ENCODE measurements at regions not wholly inside any gene's neighbourhood (a gene's known extent, or its start where the extent isn't known, plus 50 kb on each side); places are given as distances from the start of the nearest gene placed in this dataset.

DNA sequence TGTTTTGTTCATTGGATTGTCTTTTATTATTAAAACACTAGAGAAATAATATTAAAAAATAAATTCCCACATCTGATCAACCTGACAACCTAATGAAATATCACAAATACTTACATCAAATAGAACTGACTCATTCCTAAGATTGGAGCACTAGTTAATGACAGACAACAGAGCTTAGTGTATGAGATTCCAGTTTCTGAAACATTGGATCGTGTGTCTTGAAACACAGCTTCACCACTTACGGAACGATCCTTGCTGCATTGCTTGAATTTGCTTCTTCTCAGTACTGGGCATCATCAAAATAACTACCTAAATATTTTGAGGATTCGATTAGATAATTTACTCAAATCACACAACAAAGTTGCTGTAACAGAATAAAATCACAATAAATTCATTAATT, 667.2 kb upstream of the CDH18 start:
- Histone ChIP-seq H3K27ac (no peak overlapping the region), H3K36me3 (no peaks in the 10 kb centered on the region), H3K27me3 (no peaks in the 10 kb centered on the region), H3K4me3 (no peak overlapping the region), H3K4me1 (no peaks in the 10 kb centered on the region), H3K9me3 (peaks cover 0 to 22% (median 0%) of the 10 kb centered on the region in 11 donors)
- no peak for DNase-seq
- TF ChIP-seq, protein P1, sequence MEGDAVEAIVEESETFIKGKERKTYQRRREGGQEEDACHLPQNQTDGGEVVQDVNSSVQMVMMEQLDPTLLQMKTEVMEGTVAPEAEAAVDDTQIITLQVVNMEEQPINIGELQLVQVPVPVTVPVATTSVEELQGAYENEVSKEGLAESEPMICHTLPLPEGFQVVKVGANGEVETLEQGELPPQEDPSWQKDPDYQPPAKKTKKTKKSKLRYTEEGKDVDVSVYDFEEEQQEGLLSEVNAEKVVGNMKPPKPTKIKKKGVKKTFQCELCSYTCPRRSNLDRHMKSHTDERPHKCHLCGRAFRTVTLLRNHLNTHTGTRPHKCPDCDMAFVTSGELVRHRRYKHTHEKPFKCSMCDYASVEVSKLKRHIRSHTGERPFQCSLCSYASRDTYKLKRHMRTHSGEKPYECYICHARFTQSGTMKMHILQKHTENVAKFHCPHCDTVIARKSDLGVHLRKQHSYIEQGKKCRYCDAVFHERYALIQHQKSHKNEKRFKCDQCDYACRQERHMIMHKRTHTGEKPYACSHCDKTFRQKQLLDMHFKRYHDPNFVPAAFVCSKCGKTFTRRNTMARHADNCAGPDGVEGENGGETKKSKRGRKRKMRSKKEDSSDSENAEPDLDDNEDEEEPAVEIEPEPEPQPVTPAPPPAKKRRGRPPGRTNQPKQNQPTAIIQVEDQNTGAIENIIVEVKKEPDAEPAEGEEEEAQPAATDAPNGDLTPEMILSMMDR (IDR thresholded peaks at IDR 0.05) = no peak
- no peak for ATAC-seq
- 75 to 81% methylated on average over 4 of the region's 4 CpGs for WGBS, 2 donors
- intact Hi-C loops (cut with DNase I) = no loop called here

DNA sequence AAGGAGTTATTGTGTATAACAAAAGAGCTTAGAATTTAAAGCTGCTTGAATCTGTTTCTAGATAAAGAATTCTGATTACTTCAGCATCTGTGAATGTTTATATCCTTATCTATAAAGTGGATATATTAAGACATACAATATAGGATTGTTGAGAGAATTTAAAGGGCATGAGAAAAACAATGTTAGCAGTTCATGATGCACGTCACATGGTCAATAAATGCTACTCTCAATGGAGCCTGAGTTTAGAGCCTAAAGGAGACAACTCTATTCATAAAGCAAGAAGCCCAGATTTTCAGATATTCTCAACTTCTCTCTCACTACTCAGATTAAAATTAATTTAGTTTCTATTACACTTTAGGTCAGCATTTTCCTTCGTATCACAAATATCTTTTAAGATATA, 666.7 kb upstream of the CDH18 start:
- TF ChIP-seq, protein P1 (IDR thresholded peaks at IDR 0.05) = no peak
- intact Hi-C loops (cut with DNase I) = no loop called here
- no peak for ATAC-seq
- Histone ChIP-seq H3K27ac (no peak overlapping the region), H3K9me3 (peaks cover 0 to 23% (median 0%) of the 10 kb centered on the region in 11 donors), H3K27me3 (no peaks in the 10 kb centered on the region), H3K4me3 (no peak overlapping the region), H3K36me3 (no peaks in the 10 kb centered on the region), H3K4me1 (no peaks in the 10 kb centered on the region)
- 58 to 75% methylated on average over 2 of the region's 2 CpGs for WGBS, 2 donors
- no peak for DNase-seq

DNA sequence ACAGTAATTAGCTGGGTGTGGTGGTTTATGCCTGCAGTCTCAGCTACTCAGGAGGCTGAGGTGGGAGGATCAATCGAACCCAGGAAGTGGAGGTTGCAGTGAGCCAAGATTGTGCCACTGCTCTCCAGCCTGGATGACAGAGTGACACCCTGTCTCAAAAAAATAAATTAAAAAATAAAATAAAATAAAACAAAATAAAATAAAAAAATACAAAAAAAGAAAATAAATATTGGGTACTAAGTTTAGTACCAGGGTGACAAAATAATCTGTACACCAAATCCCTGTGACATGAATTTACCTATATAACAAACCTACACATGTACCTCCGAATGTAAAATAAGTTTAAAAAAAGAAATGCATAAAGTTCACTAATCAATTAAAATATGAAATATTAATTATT, 666.0 kb upstream of the CDH18 start:
- ATAC-seq = no peak
- no peak for DNase-seq
- Histone ChIP-seq H3K4me3 (no peak overlapping the region), H3K36me3 (no peaks in the 10 kb centered on the region), H3K27me3 (no peaks in the 10 kb centered on the region), H3K9me3 (peaks cover 0 to 31% (median 0%) of the 10 kb centered on the region in 11 donors), H3K4me1 (no peaks in the 10 kb centered on the region), H3K27ac (no peak overlapping the region)
- TF ChIP-seq, protein P1 (IDR thresholded peaks at IDR 0.05) = no peak
- WGBS, 2 donors = 86 to 87% methylated on average over 2 of the region's 2 CpGs
- intact Hi-C loops (cut with DNase I) = no loop called here

DNA sequence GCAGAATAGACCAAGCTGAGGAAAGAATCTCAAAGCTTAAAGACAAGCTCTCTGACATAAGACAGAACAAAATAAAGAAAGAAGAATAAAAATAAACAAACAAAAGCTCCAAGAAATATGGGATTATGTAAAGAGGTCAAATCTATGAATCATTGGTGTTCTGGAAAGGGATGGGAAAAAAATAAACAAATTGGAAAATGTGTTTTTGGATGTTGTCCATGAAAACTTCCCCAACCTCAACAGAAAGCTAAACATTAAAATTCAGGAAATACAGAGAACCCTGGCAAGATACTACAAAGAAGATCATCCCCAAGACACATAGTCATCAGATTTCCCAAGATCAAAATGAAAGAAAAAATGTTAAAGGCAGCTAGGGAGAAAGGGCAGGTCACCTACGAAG, 662.0 kb upstream of the CDH18 start:
- no peaks in the 10 kb centered on the region for H3K27me3 ChIP-seq
- intact Hi-C loops (cut with DNase I) = no loop called here
- TF ChIP-seq, protein P1 (IDR thresholded peaks at IDR 0.05) = no peak
- H3K27ac ChIP-seq = no peak overlapping the region
- no peaks in the 10 kb centered on the region for H3K36me3 ChIP-seq
- ATAC-seq (no peak), DNase-seq (no peak)
- no peak overlapping the region for H3K4me3 ChIP-seq
- H3K4me1 ChIP-seq = no peaks in the 10 kb centered on the region
- 46 to 77% methylated on average over 1 of the region's 1 CpG for WGBS, 2 donors
- H3K9me3 ChIP-seq = peaks cover 0 to 32% (median 0%) of the 10 kb centered on the region in 11 donors

DNA sequence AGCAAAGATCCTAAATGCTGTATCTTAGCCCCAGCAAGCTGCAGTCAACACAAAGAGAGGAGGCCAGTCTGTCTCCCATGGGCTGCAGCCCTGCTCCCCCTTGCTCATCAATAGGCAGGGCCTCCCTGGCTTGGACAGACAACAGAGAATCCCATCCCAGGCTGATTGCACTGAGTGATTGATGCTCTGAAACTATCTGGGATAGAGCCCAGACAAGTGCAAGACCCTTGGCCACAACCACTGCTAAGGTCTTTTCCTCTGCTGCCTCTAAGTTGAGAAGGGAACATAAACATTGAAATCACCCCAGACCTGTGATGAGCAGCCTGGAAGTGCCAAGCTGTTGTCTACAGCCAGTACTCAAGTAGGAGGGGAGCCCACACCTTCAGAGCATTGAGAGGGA, 661.0 kb upstream of the CDH18 start:
- DNase-seq = no peak
- H3K27me3 ChIP-seq = no peaks in the 10 kb centered on the region
- H3K4me3 ChIP-seq = no peak overlapping the region
- H3K36me3 ChIP-seq = no peaks in the 10 kb centered on the region
- H3K27ac ChIP-seq = no peak overlapping the region
- H3K4me1 ChIP-seq = no peaks in the 10 kb centered on the region
- TF ChIP-seq, protein P1 (IDR thresholded peaks at IDR 0.05) = no peak
- H3K9me3 ChIP-seq = peaks cover 0 to 34% (median 0%) of the 10 kb centered on the region in 11 donors
- intact Hi-C loops (cut with DNase I) = no loop called here
- no peak for ATAC-seq
